Neural cell (in vitro differentiated cells): ENCODE measurements at regions not wholly inside any gene's neighbourhood (a gene's known extent, or its start where the extent isn't known, plus 50 kb on each side); places are given as distances from the start of the nearest gene placed in this dataset.

Experiments
- H2AFZ ChIP-seq: fragments of 200-600, 300-800 bp; sonication (generic), shearing (Covaris generic); 2 replicates; pipeline ENCODE4 v1.6.0; 2014; ENCODE audit warnings: low read depth, mild to moderate bottlenecking, antibody characterized with exemption, low read length, moderate library complexity
- H3F3A ChIP-seq: fragments of 200-600 bp; shearing (Covaris generic); 2 replicates; pipeline ENCODE4 v1.6.1; 2016; ENCODE audit warnings: mild to moderate bottlenecking, moderate library complexity, mixed read lengths, antibody characterized with exemption, low read length; ENCODE audit not compliant: insufficient read depth, poor library complexity, severe bottlenecking
- H3K27ac ChIP-seq: fragments of 200-600, 300-800 bp; sonication (generic), shearing (Covaris generic); 2 replicates; pipeline ENCODE4 v1.5.1; 2014; ENCODE audit warnings: mild to moderate bottlenecking, low read length, moderate library complexity
- H3K27me3 ChIP-seq: fragments of 300-800, 200-600 bp; sonication (generic), shearing (Covaris generic); 2 replicates; pipeline ENCODE4 v1.6.0; 2014; ENCODE audit warnings: mild to moderate bottlenecking, low read depth, low read length, moderate library complexity; ENCODE audit not compliant: insufficient read depth
- H3K36me3 ChIP-seq: fragments of 300-800, 200-600 bp; sonication (generic), shearing (Covaris generic); 2 replicates; pipeline ENCODE4 v1.5.1; 2014; ENCODE audit warnings: mild to moderate bottlenecking, antibody characterized with exemption, low read length, moderate library complexity; ENCODE audit not compliant: insufficient read depth
- H3K4me2 ChIP-seq: fragments of 300-800, 200-600 bp; sonication (generic), shearing (Covaris generic); 2 replicates; pipeline ENCODE4 v1.6.0; 2014; ENCODE audit warnings: mild to moderate bottlenecking, low read length
- H3K4me3 ChIP-seq: fragments of 300-800, 200-600 bp; sonication (generic), shearing (Covaris generic); 2 replicates; pipeline ENCODE4 v1.5.1; 2014; ENCODE audit warnings: mild to moderate bottlenecking, low read length, moderate library complexity
- H3K79me2 ChIP-seq: fragments of 200-600 bp; shearing (Covaris generic); replicated peaks from 2 replicates; pipeline ENCODE4 v1.6.0; 2014; ENCODE audit warnings: mild to moderate bottlenecking, low read length, moderate library complexity; ENCODE audit not compliant: insufficient read depth
- H3K9ac ChIP-seq: fragments of 300-800, 200-600 bp; sonication (generic), shearing (Covaris generic); 2 replicates; pipeline ENCODE4 v1.6.1; 2016; ENCODE audit warnings: mild to moderate bottlenecking, low read length, mixed read lengths
- H3K9me2 ChIP-seq: fragments of 200-600 bp; shearing (Covaris generic); 2 replicates; pipeline ENCODE4 v1.6.1; 2016; ENCODE audit warnings: mild to moderate bottlenecking, low read length, mixed read lengths; ENCODE audit not compliant: insufficient read depth
- H3K9me3 ChIP-seq: fragments of 200-600, 300-800 bp; sonication (generic), shearing (Covaris generic); 2 replicates; pipeline ENCODE4 v1.6.1; 2016; ENCODE audit warnings: mild to moderate bottlenecking, mixed run types, low read length, moderate library complexity, mixed read lengths
- H4K20me1 ChIP-seq: fragments of 200-600 bp; shearing (Covaris generic); 2 replicates; pipeline ENCODE4 v1.6.1; 2016; ENCODE audit warnings: mild to moderate bottlenecking, mixed run types; ENCODE audit not compliant: insufficient read depth
- EZH2 ChIP-seq: fragments of 200-600, 300-800 bp; shearing (Covaris generic), sonication (generic); IDR thresholded peaks from 2 replicates; pipeline ENCODE4 v1.6.1; 2014; ENCODE audit warnings: antibody characterized with exemption, low read length, borderline replicate concordance, mild to moderate bottlenecking; ENCODE audit not compliant: insufficient read depth, poor library complexity, severe bottlenecking
- MXI1 ChIP-seq: fragments of 450-650 bp; conservative IDR thresholded peaks from 2 replicates; pipeline ENCODE4 v1.6.1; 2014; ENCODE audit warnings: antibody characterized with exemption, mild to moderate bottlenecking; ENCODE audit not compliant: poor library complexity, severe bottlenecking
- POLR2AphosphoS5 ChIP-seq: IDR thresholded peaks from 2 replicates; pipeline ENCODE4 v1.6.1; 2012
- RAD21 ChIP-seq: fragments of 450-650 bp; conservative IDR thresholded peaks from 2 replicates; pipeline ENCODE4 v1.6.1; 2014; ENCODE audit warnings: antibody characterized with exemption, mild to moderate bottlenecking, moderate library complexity
- SMC3 ChIP-seq: fragments of 450-650 bp; conservative IDR thresholded peaks from 2 replicates; pipeline ENCODE4 v1.6.1; 2014; ENCODE audit warnings: antibody characterized with exemption, mild to moderate bottlenecking, moderate library complexity; ENCODE audit not compliant: poor library complexity
- TAF1 ChIP-seq: IDR thresholded peaks from 2 replicates; pipeline ENCODE4 v1.6.1; 2012; ENCODE audit warnings: low read depth
- TF ChIP-seq, protein P1 (sequence below): IDR thresholded peaks from 2 replicates; pipeline ENCODE4 v1.6.1; 2012; ENCODE audit warnings: borderline replicate concordance
- TF ChIP-seq, protein P2 (sequence below): fragments of 450-650 bp; IDR thresholded peaks from 2 replicates; pipeline ENCODE4 v1.5.1; 2014; ENCODE audit warnings: antibody characterized with exemption, mild to moderate bottlenecking, moderate library complexity; ENCODE audit not compliant: poor library complexity, severe bottlenecking

DNA sequence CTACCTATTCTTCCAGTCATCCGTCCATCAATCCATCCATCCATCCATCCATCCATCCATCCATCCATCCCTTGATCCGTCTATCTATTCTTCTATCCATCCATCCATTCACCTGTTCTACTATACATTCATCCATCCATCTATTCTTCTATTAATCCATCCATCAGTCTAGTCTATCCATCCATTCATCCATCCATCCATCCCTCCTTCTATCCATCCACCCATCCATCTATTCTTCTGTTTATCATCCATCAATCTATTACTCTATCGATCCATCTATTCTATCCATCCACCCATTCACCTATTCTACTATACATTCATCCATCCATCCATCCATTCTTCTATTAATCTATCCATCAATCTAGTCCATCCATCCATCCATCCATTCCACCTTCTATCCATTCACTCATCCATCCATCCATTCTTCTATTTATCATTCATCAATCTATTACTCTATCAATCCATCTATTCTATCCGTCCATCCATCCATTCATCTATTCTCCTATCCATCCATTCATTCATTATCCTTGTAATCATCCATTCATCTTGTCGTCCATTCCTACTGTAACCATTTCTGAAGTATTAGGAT, 110.4 kb upstream of the ZNF516 start:
- no peaks in the 10 kb centered on the region for H4K20me1 ChIP-seq
- no peak overlapping the region for H3K4me2 ChIP-seq
- H3K9ac ChIP-seq, result no peak overlapping the region
- H3K27me3 ChIP-seq, result no peaks in the 10 kb centered on the region
- no peaks in the 10 kb centered on the region for H3K9me2 ChIP-seq
- no peaks in the 10 kb centered on the region for H3K36me3 ChIP-seq
- no peak for TF ChIP-seq RAD21
- TF ChIP-seq EZH2, result no peak
- no peak for TF ChIP-seq POLR2AphosphoS5
- TF ChIP-seq SMC3, result no peak
- no peak for TF ChIP-seq MXI1
- no peak overlapping the region for H3K4me3 ChIP-seq
- no peak overlapping the region for H2AFZ ChIP-seq
- no peaks in the 10 kb centered on the region for H3K9me3 ChIP-seq
- no peaks in the 10 kb centered on the region for H3K79me2 ChIP-seq
- no peak overlapping the region for H3K27ac ChIP-seq
- H3F3A ChIP-seq, result no peaks in the 10 kb centered on the region

DNA sequence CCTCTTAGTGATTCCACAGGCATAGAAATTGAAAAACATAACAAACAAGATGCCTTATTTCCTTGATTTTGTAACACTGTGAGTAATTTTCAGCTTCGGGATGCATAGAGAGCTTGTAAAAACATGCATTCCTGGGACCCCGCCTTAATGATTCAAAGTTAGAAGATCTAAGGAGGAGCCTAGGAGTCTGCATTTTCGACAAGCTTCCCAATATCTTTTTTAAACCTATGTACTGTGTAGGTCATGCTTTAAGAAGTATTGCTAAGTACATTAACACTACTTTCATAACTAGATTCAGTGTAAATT, 109.8 kb upstream of the ZNF516 start:
- no peaks in the 10 kb centered on the region for H3K9me3 ChIP-seq
- H3K79me2 ChIP-seq, result no peaks in the 10 kb centered on the region
- no peak overlapping the region for H3K9ac ChIP-seq
- H4K20me1 ChIP-seq, result no peaks in the 10 kb centered on the region
- no peaks in the 10 kb centered on the region for H3F3A ChIP-seq
- no peak overlapping the region for H3K4me3 ChIP-seq
- H3K27me3 ChIP-seq, result no peaks in the 10 kb centered on the region
- H2AFZ ChIP-seq, result no peak overlapping the region
- H3K4me2 ChIP-seq, result no peak overlapping the region
- TF ChIP-seq POLR2AphosphoS5, result no peak
- no peak for TF ChIP-seq MXI1
- TF ChIP-seq, protein P1, sequence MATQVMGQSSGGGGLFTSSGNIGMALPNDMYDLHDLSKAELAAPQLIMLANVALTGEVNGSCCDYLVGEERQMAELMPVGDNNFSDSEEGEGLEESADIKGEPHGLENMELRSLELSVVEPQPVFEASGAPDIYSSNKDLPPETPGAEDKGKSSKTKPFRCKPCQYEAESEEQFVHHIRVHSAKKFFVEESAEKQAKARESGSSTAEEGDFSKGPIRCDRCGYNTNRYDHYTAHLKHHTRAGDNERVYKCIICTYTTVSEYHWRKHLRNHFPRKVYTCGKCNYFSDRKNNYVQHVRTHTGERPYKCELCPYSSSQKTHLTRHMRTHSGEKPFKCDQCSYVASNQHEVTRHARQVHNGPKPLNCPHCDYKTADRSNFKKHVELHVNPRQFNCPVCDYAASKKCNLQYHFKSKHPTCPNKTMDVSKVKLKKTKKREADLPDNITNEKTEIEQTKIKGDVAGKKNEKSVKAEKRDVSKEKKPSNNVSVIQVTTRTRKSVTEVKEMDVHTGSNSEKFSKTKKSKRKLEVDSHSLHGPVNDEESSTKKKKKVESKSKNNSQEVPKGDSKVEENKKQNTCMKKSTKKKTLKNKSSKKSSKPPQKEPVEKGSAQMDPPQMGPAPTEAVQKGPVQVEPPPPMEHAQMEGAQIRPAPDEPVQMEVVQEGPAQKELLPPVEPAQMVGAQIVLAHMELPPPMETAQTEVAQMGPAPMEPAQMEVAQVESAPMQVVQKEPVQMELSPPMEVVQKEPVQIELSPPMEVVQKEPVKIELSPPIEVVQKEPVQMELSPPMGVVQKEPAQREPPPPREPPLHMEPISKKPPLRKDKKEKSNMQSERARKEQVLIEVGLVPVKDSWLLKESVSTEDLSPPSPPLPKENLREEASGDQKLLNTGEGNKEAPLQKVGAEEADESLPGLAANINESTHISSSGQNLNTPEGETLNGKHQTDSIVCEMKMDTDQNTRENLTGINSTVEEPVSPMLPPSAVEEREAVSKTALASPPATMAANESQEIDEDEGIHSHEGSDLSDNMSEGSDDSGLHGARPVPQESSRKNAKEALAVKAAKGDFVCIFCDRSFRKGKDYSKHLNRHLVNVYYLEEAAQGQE, result no peak
- TF ChIP-seq, protein P2, sequence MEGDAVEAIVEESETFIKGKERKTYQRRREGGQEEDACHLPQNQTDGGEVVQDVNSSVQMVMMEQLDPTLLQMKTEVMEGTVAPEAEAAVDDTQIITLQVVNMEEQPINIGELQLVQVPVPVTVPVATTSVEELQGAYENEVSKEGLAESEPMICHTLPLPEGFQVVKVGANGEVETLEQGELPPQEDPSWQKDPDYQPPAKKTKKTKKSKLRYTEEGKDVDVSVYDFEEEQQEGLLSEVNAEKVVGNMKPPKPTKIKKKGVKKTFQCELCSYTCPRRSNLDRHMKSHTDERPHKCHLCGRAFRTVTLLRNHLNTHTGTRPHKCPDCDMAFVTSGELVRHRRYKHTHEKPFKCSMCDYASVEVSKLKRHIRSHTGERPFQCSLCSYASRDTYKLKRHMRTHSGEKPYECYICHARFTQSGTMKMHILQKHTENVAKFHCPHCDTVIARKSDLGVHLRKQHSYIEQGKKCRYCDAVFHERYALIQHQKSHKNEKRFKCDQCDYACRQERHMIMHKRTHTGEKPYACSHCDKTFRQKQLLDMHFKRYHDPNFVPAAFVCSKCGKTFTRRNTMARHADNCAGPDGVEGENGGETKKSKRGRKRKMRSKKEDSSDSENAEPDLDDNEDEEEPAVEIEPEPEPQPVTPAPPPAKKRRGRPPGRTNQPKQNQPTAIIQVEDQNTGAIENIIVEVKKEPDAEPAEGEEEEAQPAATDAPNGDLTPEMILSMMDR, result no peak
- TF ChIP-seq SMC3, result no peak
- TF ChIP-seq EZH2, result no peak
- no peak for TF ChIP-seq TAF1
- TF ChIP-seq RAD21, result no peak
- H3K27ac ChIP-seq, result no peak overlapping the region
- H3K9me2 ChIP-seq, result no peaks in the 10 kb centered on the region
- no peaks in the 10 kb centered on the region for H3K36me3 ChIP-seq
